ES-I3 (cell line): ENCODE measurements at regions not wholly inside any gene's neighbourhood (a gene's known extent, or its start where the extent isn't known, plus 50 kb on each side); places are given as distances from the start of the nearest gene placed in this dataset.

ENCODE experiments used
- H3K36me3 ChIP-seq: 2 replicates; pipeline ENCODE4 v1.6.1; 2013; ENCODE audit warnings: mild to moderate bottlenecking, low read length, control low read depth, moderate library complexity; ENCODE audit not compliant: insufficient read depth
- H3K4me1 ChIP-seq: 2 replicates; pipeline ENCODE4 v1.6.1; 2013; ENCODE audit warnings: mild to moderate bottlenecking, control low read depth, low read length; ENCODE audit not compliant: insufficient read depth
- H3K9ac ChIP-seq: 2 replicates; pipeline ENCODE4 v1.6.1; 2013; ENCODE audit warnings: low read depth, mild to moderate bottlenecking, low read length, moderate library complexity
- H3K9me3 ChIP-seq: 2 replicates; pipeline ENCODE4 v1.6.1; 2013; ENCODE audit warnings: mild to moderate bottlenecking, low read length, moderate library complexity; ENCODE audit not compliant: control insufficient read depth, insufficient read depth

GRCh38 chr12:92089559-92089958 is 56.1 kb downstream of the BTG1 start:
- H3K36me3 ChIP-seq, result no peaks in the 10 kb centered on the region
- no peak overlapping the region for H3K9ac ChIP-seq
- H3K9me3 ChIP-seq, result no peaks in the 10 kb centered on the region
- peaks cover 3% of the 10 kb centered on the region; the same call in 1 of the 2 replicates for H3K4me1 ChIP-seq

GRCh38 chr12:92088805-92089204 is 56.8 kb downstream of the BTG1 start:
- Histone ChIP-seq H3K4me1 (no peaks in the 10 kb centered on the region), H3K36me3 (no peaks in the 10 kb centered on the region), H3K9ac (no peak overlapping the region), H3K9me3 (no peaks in the 10 kb centered on the region)

GRCh38 chr12:92085736-92086040 is 60.0 kb downstream of the BTG1 start:
- Histone ChIP-seq H3K4me1 (no peaks in the 10 kb centered on the region; the same call in 1 of the 2 replicates), H3K9ac (no peak overlapping the region), H3K36me3 (no peaks in the 10 kb centered on the region), H3K9me3 (no peaks in the 10 kb centered on the region)

GRCh38 chr12:92085040-92085735 is 60.5 kb downstream of the BTG1 start:
- Histone ChIP-seq H3K9ac (no peak overlapping the region), H3K36me3 (no peaks in the 10 kb centered on the region), H3K9me3 (no peaks in the 10 kb centered on the region), H3K4me1 (no peaks in the 10 kb centered on the region; the same call in 1 of the 2 replicates)

GRCh38 chr12:92080911-92081285 is 64.7 kb downstream of the BTG1 start:
- no peak overlapping the region for H3K9ac ChIP-seq
- H3K36me3 ChIP-seq, result no peaks in the 10 kb centered on the region
- H3K4me1 ChIP-seq, result peaks cover 7% of the 10 kb centered on the region
- no peaks in the 10 kb centered on the region for H3K9me3 ChIP-seq

- Histone ChIP-seq H3K9ac (no peak overlapping the region), H3K36me3 (no peaks in the 10 kb centered on the region), H3K4me1 (peaks cover 14% of the 10 kb centered on the region), H3K9me3 (no peaks in the 10 kb centered on the region)
These were observed 66.6 kb downstream of the BTG1 start for GRCh38 chr12:92079054-92079385.

GRCh38 chr12:92078167-92079053 is 67.2 kb downstream of the BTG1 start:
- no peak overlapping the region for H3K9ac ChIP-seq
- H3K4me1 ChIP-seq, result peaks cover 14% of the 10 kb centered on the region
- H3K9me3 ChIP-seq, result no peaks in the 10 kb centered on the region
- no peaks in the 10 kb centered on the region for H3K36me3 ChIP-seq

- Histone ChIP-seq H3K36me3 (no peaks in the 10 kb centered on the region), H3K4me1 (peaks cover 14% of the 10 kb centered on the region), H3K9me3 (no peaks in the 10 kb centered on the region), H3K9ac (no peak overlapping the region)
These were observed 68.1 kb downstream of the BTG1 start for GRCh38 chr12:92077530-92077929.

- Histone ChIP-seq H3K36me3 (no peaks in the 10 kb centered on the region), H3K9me3 (no peaks in the 10 kb centered on the region), H3K4me1 (peaks cover 14% of the 10 kb centered on the region), H3K9ac (no peak overlapping the region)
These were observed 69.5 kb downstream of the BTG1 start for GRCh38 chr12:92076101-92076500.

GRCh38 chr12:92075425-92075914 is 70.2 kb downstream of the BTG1 start:
- H3K36me3 ChIP-seq, result no peaks in the 10 kb centered on the region
- H3K4me1 ChIP-seq, result peaks cover 14% of the 10 kb centered on the region
- no peak overlapping the region for H3K9ac ChIP-seq
- no peaks in the 10 kb centered on the region for H3K9me3 ChIP-seq

- H3K9ac ChIP-seq, result no peak overlapping the region
- H3K36me3 ChIP-seq, result no peaks in the 10 kb centered on the region
- no peaks in the 10 kb centered on the region for H3K9me3 ChIP-seq
- H3K4me1 ChIP-seq, result peaks cover 14% of the 10 kb centered on the region
These were observed 70.8 kb downstream of the BTG1 start for GRCh38 chr12:92074889-92075288.

GRCh38 chr12:92073094-92073493 is 72.6 kb downstream of the BTG1 start:
- no peaks in the 10 kb centered on the region for H3K9me3 ChIP-seq
- H3K9ac ChIP-seq, result no peak overlapping the region
- peaks cover 13% of the 10 kb centered on the region for H3K4me1 ChIP-seq
- no peaks in the 10 kb centered on the region for H3K36me3 ChIP-seq

- Histone ChIP-seq H3K9ac (no peak overlapping the region), H3K9me3 (no peaks in the 10 kb centered on the region), H3K36me3 (no peaks in the 10 kb centered on the region), H3K4me1 (peaks cover 8% of the 10 kb centered on the region)
These were observed 73.5 kb downstream of the BTG1 start for GRCh38 chr12:92072112-92072511.

GRCh38 chr12:92070864-92071445 is 74.7 kb downstream of the BTG1 start:
- H3K9me3 ChIP-seq, result no peaks in the 10 kb centered on the region
- no peak overlapping the region for H3K9ac ChIP-seq
- H3K4me1 ChIP-seq, result peaks cover 8% of the 10 kb centered on the region
- no peaks in the 10 kb centered on the region for H3K36me3 ChIP-seq
